IMR-90 (cell line): ENCODE measurements at regions not wholly inside any gene's neighbourhood (a gene's known extent, or its start where the extent isn't known, plus 50 kb on each side); places are given as distances from the start of the nearest gene placed in this dataset.

Experiments
- ATAC-seq: fragments of 200-7000 bp; cut with Tn5 transposase; 2 replicates; pipeline ENCODE4 v1.9.1; 2020; ENCODE audit warnings: low read depth, mild to moderate bottlenecking, moderate library complexity
- BruUV-seq: library from RNA; stranded (reverse); fragments of 400-500 nt; replicated peaks from 2 replicates; lab custom pipeline; 2021; lab: Mats Ljungman, UMichigan
- CTCF ChIA-PET: fragments of 300-600 bp; formaldehyde crosslinking; extraction: SDS; loops from one replicate; lab custom pipeline; 2021; ENCODE audit warnings: antibody characterized with exemption; lab: Yijun Ruan, JAX
- POLR2A ChIA-PET: fragments of 300-600 bp; sonication (Branson Sonifier 250); formaldehyde crosslinking; loops from one replicate; lab custom pipeline; 2022; ENCODE audit warnings: antibody characterized with exemption; ENCODE audit not compliant: unreplicated experiment; lab: Charles Lee
- DNase-seq: peaks from one replicate; pipeline ENCODE4 v3.0.0; 2013
- H2AFZ ChIP-seq: replicated peaks from 2 replicates; pipeline ENCODE3; 2013; ENCODE audit warnings: low read length, mild to moderate bottlenecking; ENCODE audit not compliant: poor library complexity
- H2AK5ac ChIP-seq: 2 replicates; pipeline ENCODE4 v1.6.1; 2013; ENCODE audit warnings: low read depth, low read length, inconsistent platforms
- H2AK9ac ChIP-seq: replicated peaks from 2 replicates; pipeline ENCODE3; 2013; ENCODE audit warnings: mild to moderate bottlenecking, low read depth, low read length, moderate library complexity; ENCODE audit not compliant: poor library complexity
- H2BK120ac ChIP-seq: 2 replicates; pipeline ENCODE4 v1.6.1; 2013; ENCODE audit warnings: low read depth, low read length, inconsistent platforms
- H2BK15ac ChIP-seq: 3 replicates; pipeline ENCODE4 v1.6.1; 2013; ENCODE audit warnings: low read depth, low read length, inconsistent platforms
- H2BK20ac ChIP-seq: 2 replicates; pipeline ENCODE4 v1.6.1; 2013; ENCODE audit warnings: low read depth, mild to moderate bottlenecking, inconsistent platforms, low read length, moderate library complexity
- H2BK5ac ChIP-seq: 2 replicates; pipeline ENCODE4 v1.6.1; 2013; ENCODE audit warnings: mild to moderate bottlenecking, low read depth, low read length, inconsistent platforms; ENCODE audit not compliant: poor library complexity, severe bottlenecking
- H3K14ac ChIP-seq: replicated peaks from 2 replicates; pipeline ENCODE4 v1.6.1; 2013; ENCODE audit warnings: low read depth, low read length, inconsistent platforms
- H3K18ac ChIP-seq: 2 replicates; pipeline ENCODE4 v1.6.1; 2013; ENCODE audit warnings: low read depth, low read length, control low read depth
- H3K23ac ChIP-seq: 2 replicates; pipeline ENCODE4 v1.6.1; 2013; ENCODE audit warnings: low read depth, low read length, inconsistent platforms
- H3K27ac ChIP-seq: 2 replicates; pipeline ENCODE4 v1.5.1; 2013; ENCODE audit warnings: mild to moderate bottlenecking, control low read depth, low read length; ENCODE audit not compliant: insufficient read depth
- H3K27me3 ChIP-seq: 2 replicates; pipeline ENCODE4 v1.6.1; 2013; ENCODE audit warnings: low read length; ENCODE audit not compliant: control insufficient read depth, insufficient read depth
- H3K36me3 ChIP-seq: 2 replicates; pipeline ENCODE4 v1.6.1; 2013; ENCODE audit warnings: low read length, mixed read lengths; ENCODE audit not compliant: control insufficient read depth, insufficient read depth
- H3K4ac ChIP-seq: 2 replicates; pipeline ENCODE4 v1.6.1; 2013; ENCODE audit warnings: low read depth, low read length, inconsistent platforms
- H3K4me1 ChIP-seq: 2 replicates; pipeline ENCODE4 v1.6.1; 2013; ENCODE audit warnings: low read length, mixed read lengths; ENCODE audit not compliant: control insufficient read depth, insufficient read depth
- H3K4me2 ChIP-seq: 2 replicates; pipeline ENCODE4 v1.6.1; 2013; ENCODE audit warnings: low read depth, mild to moderate bottlenecking, control low read depth, low read length, moderate library complexity
- H3K4me3 ChIP-seq: 2 replicates; pipeline ENCODE4 v1.5.1; 2013; ENCODE audit warnings: low read depth, mild to moderate bottlenecking, control low read depth, low read length, moderate library complexity; ENCODE audit not compliant: insufficient read depth
- H3K56ac ChIP-seq: 2 replicates; pipeline ENCODE4 v1.6.1; 2013; ENCODE audit warnings: low read length, inconsistent platforms; ENCODE audit not compliant: insufficient read depth; ENCODE audit errors: extremely low read depth
- H3K79me1 ChIP-seq, 2 experiments: 2 replicates each; pipeline ENCODE4 v1.6.1; 2013; ENCODE audit warnings: low read length in 2 of 2, inconsistent platforms in 1 of 2, low read depth in 1 of 2
- H3K9ac ChIP-seq: 2 replicates; pipeline ENCODE4 v1.6.1; 2013; ENCODE audit warnings: low read depth, low read length, control low read depth
- H3K9me1 ChIP-seq: 2 replicates; pipeline ENCODE4 v1.6.1; 2013; ENCODE audit warnings: low read length, inconsistent platforms; ENCODE audit not compliant: insufficient read depth
- H3K9me3 ChIP-seq: 2 replicates; pipeline ENCODE4 v1.6.1; 2013; ENCODE audit warnings: low read length; ENCODE audit not compliant: control insufficient read depth, insufficient read depth
- H4K20me1 ChIP-seq: 2 replicates; pipeline ENCODE4 v1.6.1; 2013; ENCODE audit warnings: low read length, inconsistent platforms; ENCODE audit not compliant: insufficient read depth
- H4K5ac ChIP-seq: 2 replicates; pipeline ENCODE4 v1.6.1; 2013; ENCODE audit warnings: mild to moderate bottlenecking, low read depth, low read length, control low read depth
- H4K8ac ChIP-seq, 2 experiments: 2 replicates each; pipeline ENCODE4 v1.6.1; 2013; ENCODE audit warnings: low read depth in 2 of 2, low read length in 2 of 2, control low read depth in 1 of 2, inconsistent platforms in 1 of 2
- H4K91ac ChIP-seq: 2 replicates; pipeline ENCODE4 v1.6.1; 2013; ENCODE audit warnings: low read depth, low read length, inconsistent platforms; ENCODE audit not compliant: insufficient read depth
- BHLHE40 ChIP-seq: fragments of 150-350 bp; IDR thresholded peaks from 2 replicates; pipeline ENCODE4 v1.6.1; 2016; ENCODE audit warnings: mild to moderate bottlenecking, low read depth, low read length
- CEBPB ChIP-seq: IDR thresholded peaks from 2 replicates; pipeline ENCODE4 v1.6.1; 2012; ENCODE audit warnings: low read depth, low read length, improper control_type of control experiment
- CHD1 ChIP-seq: IDR thresholded peaks from 2 replicates; pipeline ENCODE4 v1.6.1; 2012; ENCODE audit warnings: low read depth, low read length, improper control_type of control experiment
- CTCF ChIP-seq: conservative IDR thresholded peaks from 2 replicates; pipeline ENCODE4 v1.5.1; 2012; ENCODE audit warnings: mild to moderate bottlenecking, low read depth, low read length, improper control_type of control experiment
- ELK1 ChIP-seq: fragments of 150-350 bp; IDR thresholded peaks from 2 replicates; pipeline ENCODE4 v1.6.1; 2016; ENCODE audit warnings: low read depth, mild to moderate bottlenecking, low read length, moderate library complexity, borderline replicate concordance
- FOS ChIP-seq: fragments of 150-350 bp; IDR thresholded peaks from 2 replicates; pipeline ENCODE4 v1.6.1; 2016; ENCODE audit warnings: low read depth, low read length
- MAFK ChIP-seq: IDR thresholded peaks from 2 replicates; pipeline ENCODE4 v1.6.1; 2012; ENCODE audit warnings: low read depth, low read length, improper control_type of control experiment
- MAZ ChIP-seq: IDR thresholded peaks from 2 replicates; pipeline ENCODE4 v1.6.1; 2012; ENCODE audit warnings: low read depth, mild to moderate bottlenecking, low read length, improper control_type of control experiment, moderate library complexity, borderline replicate concordance
- MXI1 ChIP-seq: IDR thresholded peaks from 2 replicates; pipeline ENCODE4 v1.6.1; 2012; ENCODE audit warnings: low read depth, mild to moderate bottlenecking, low read length, moderate library complexity, borderline replicate concordance
- NFE2L2 ChIP-seq: fragments of 150-350 bp; IDR thresholded peaks from 2 replicates; pipeline ENCODE4 v1.6.1; 2016; ENCODE audit warnings: low read depth, mild to moderate bottlenecking, low read length
- POLR2A ChIP-seq: IDR thresholded peaks from 2 replicates; pipeline ENCODE4 v1.6.1; 2012; ENCODE audit warnings: mild to moderate bottlenecking, low read depth, low read length
- RAD21 ChIP-seq: IDR thresholded peaks from 2 replicates; pipeline ENCODE4 v1.6.1; 2012; ENCODE audit warnings: low read length, improper control_type of control experiment
- RCOR1 ChIP-seq: IDR thresholded peaks from 2 replicates; pipeline ENCODE4 v1.6.1; 2012; ENCODE audit warnings: mild to moderate bottlenecking, low read length, improper control_type of control experiment; ENCODE audit not compliant: insufficient replicate concordance
- RFX5 ChIP-seq: IDR thresholded peaks from 2 replicates; pipeline ENCODE4 v1.8.0; 2012; ENCODE audit warnings: low read depth, mild to moderate bottlenecking, low read length, moderate library complexity
- SMC3 ChIP-seq: fragments of 150-350 bp; IDR thresholded peaks from 2 replicates; pipeline ENCODE4 v1.6.1; 2016; ENCODE audit warnings: low read depth, mild to moderate bottlenecking, antibody characterized with exemption, low read length, moderate library complexity
- USF2 ChIP-seq: fragments of 150-350 bp; IDR thresholded peaks from 2 replicates; pipeline ENCODE4 v1.6.1; 2017; ENCODE audit warnings: mild to moderate bottlenecking, antibody characterized with exemption, low read length, low read depth
- dilution Hi-C: fragments of 300-500 bp; cut with HindIII; formaldehyde crosslinking; loops from one replicate; pipeline ENCODE4 v1.14.3; 2018; ENCODE audit warnings: low sequenced_read_pairs; ENCODE audit not compliant: unreplicated experiment
- in situ Hi-C: fragments of 300-500 bp; cut with MboI; formaldehyde crosslinking; loops from 3 replicates; pipeline ENCODE4 v1.14.3; 2019; ENCODE audit warnings: low sequenced_read_pairs, inconsistent platforms, mixed read lengths
- intact Hi-C: fragments of 100-400 bp; cut with micrococcal nuclease; formaldehyde crosslinking; loops from 2 replicates; pipeline ENCODE4 v1.10.0; 2022

GRCh38 chr3:104032283-104032682, 1334.4 kb upstream of the ALCAM start:
- H3K18ac ChIP-seq, result no peak overlapping the region
- H2AK9ac ChIP-seq, result no peak overlapping the region
- H3K14ac ChIP-seq, result no peak overlapping the region
- H2BK20ac ChIP-seq, result no peak overlapping the region
- no peak overlapping the region for H3K56ac ChIP-seq
- dilution Hi-C loops, result no loop called here
- H3K4me3 ChIP-seq, result no peak overlapping the region
- TF ChIP-seq SMC3, result no peak
- no peak for TF ChIP-seq CHD1
- no peak for TF ChIP-seq ELK1
- no peak for TF ChIP-seq CEBPB
- no peak for TF ChIP-seq CTCF
- no peak for TF ChIP-seq RCOR1
- TF ChIP-seq FOS, result no peak
- no peak for TF ChIP-seq POLR2A
- no peak for TF ChIP-seq USF2
- TF ChIP-seq MAFK, result no peak
- no peak for TF ChIP-seq BHLHE40
- no peak for TF ChIP-seq MXI1
- TF ChIP-seq NFE2L2, result no peak
- no peak for TF ChIP-seq RAD21
- no peak for TF ChIP-seq RFX5
- TF ChIP-seq MAZ, result no peak
- H3K9ac ChIP-seq, result no peak overlapping the region
- H2BK15ac ChIP-seq, result no peak overlapping the region
- POLR2A ChIA-PET, result no interaction called here
- no peak overlapping the region for H4K91ac ChIP-seq
- no peak overlapping the region for H3K4ac ChIP-seq
- no peak overlapping the region for H4K5ac ChIP-seq
- in situ Hi-C loops, result no loop called here
- no peaks in the 10 kb centered on the region for H4K20me1 ChIP-seq
- H4K8ac ChIP-seq, result no peak overlapping the region
- H3K4me2 ChIP-seq, result no peak overlapping the region
- H3K36me3 ChIP-seq, result no peaks in the 10 kb centered on the region
- H3K23ac ChIP-seq, result no peak overlapping the region
- H3K27me3 ChIP-seq, result no peaks in the 10 kb centered on the region
- no peak overlapping the region for H2AK5ac ChIP-seq
- no peak overlapping the region for H2BK5ac ChIP-seq
- no TSS peak for BruUV-seq
- no peaks in the 10 kb centered on the region for H3K79me1 ChIP-seq
- H2AFZ ChIP-seq, result no peak overlapping the region
- intact Hi-C loops, result no loop called here
- no peak overlapping the region for H3K27ac ChIP-seq
- peaks cover 13% of the 10 kb centered on the region for H3K9me3 ChIP-seq
- H3K4me1 ChIP-seq, result no peaks in the 10 kb centered on the region
- H3K9me1 ChIP-seq, result no peaks in the 10 kb centered on the region
- no peak overlapping the region for H2BK120ac ChIP-seq
- ATAC-seq (no peak), DNase-seq (no peak)
- CTCF ChIA-PET, result no interaction called here
